Esophagus muscularis mucosa (tissue), 4 donors: ENCODE measurements at regions not wholly inside any gene's neighbourhood (a gene's known extent, or its start where the extent isn't known, plus 50 kb on each side); places are given as distances from the start of the nearest gene placed in this dataset.

ENCODE experiments used
- DNase-seq: peaks from one replicate; pipeline ENCODE4 v3.0.0-alpha.2; 2017; ENCODE audit errors: extremely low spot score
- H3K27ac ChIP-seq, 4 donors: fragments of 200-600 bp; sonication (generic); replicated peaks in 1 of 4; 1 replicate in 3 of 4; 2 replicates in 1 of 4; pipeline ENCODE4 v1.5.1; 2016 to 2019; ENCODE audit warnings: mild to moderate bottlenecking in 1 of 4
- H3K27me3 ChIP-seq, 4 donors: fragments of 200-600 bp; sonication (generic); one replicate each; pipeline versions ENCODE4 v1.5.1 to v1.6.0; 2016 to 2019
- H3K36me3 ChIP-seq, 4 donors: fragments of 200-600 bp; sonication (generic); one replicate each; pipeline ENCODE4 v1.5.1; 2016 to 2019
- H3K4me1 ChIP-seq, 4 donors: fragments of 200-600 bp; sonication (generic); one replicate each; pipeline ENCODE4 v1.5.1; 2016 to 2019
- H3K4me3 ChIP-seq, 4 donors: fragments of 200-600 bp; sonication (generic); 1 replicate in 2 of 4; 2 replicates in 2 of 4; pipeline ENCODE4 v1.5.1; 2016 to 2019; ENCODE audit warnings: mild to moderate bottlenecking in 4 of 4, moderate library complexity in 1 of 4
- H3K9me3 ChIP-seq, 4 donors: fragments of 200-600 bp; sonication (generic); 1 replicate in 3 of 4; 2 replicates in 1 of 4; pipeline ENCODE4 v1.5.1; 2016 to 2019
- EP300 ChIP-seq: sonication (generic); formaldehyde crosslinking; IDR thresholded peaks from one replicate; pipeline ENCODE4 v1.6.1; 2017; ENCODE audit warnings: antibody characterized with exemption
- POLR2A ChIP-seq: fragments of 450-650 bp; IDR thresholded peaks from one replicate; pipeline ENCODE4 v1.6.1; 2017; ENCODE audit warnings: antibody characterized with exemption, moderate library complexity, mild to moderate bottlenecking, low read depth
- POLR2AphosphoS5 ChIP-seq, 2 donors: sonication (generic); formaldehyde crosslinking; IDR thresholded peaks; one replicate each; pipeline ENCODE4 v1.6.1; 2017; ENCODE audit warnings: antibody characterized with exemption in 2 of 2
- WGBS: methylation state at CpG from one replicate; pipeline ENCODE4 v1.1.5; 2018; 5-methylcytosine and 5-hydroxymethylcytosine counted together
- intact Hi-C: fragments of 100-400 bp; cut with DNase I; formaldehyde crosslinking; loops from one replicate; pipeline ENCODE4 v1.15.1; 2023
- TF ChIP-seq, protein P1 (sequence below), 3 experiments: fragments of 200-600 bp in 2 of 3; fragments of 450-650 bp in 1 of 3; sonication (generic) in 2 of 3; IDR thresholded peaks; one replicate each; pipeline ENCODE4 v1.5.1; 2017 to 2019; ENCODE audit warnings: antibody characterized with exemption in 3 of 3, mild to moderate bottlenecking in 2 of 3, moderate library complexity in 1 of 3

DNA sequence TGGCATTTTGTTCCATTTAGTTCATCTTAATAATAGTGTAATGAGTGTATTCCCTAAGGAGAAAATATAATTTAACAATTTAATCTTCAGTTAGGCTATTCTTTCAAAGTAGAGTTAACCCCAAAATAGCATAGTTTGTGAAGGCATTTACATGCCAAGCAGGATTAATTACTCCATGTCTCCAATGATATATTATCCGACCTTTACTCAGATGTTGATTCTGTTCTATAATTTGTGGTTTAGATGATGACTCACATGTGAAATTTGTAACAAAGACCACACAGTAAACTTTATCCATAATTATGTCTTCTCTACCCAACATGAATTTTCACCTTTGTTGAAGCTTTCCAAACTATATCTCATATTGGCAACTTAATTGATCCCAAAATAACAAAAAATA is 2065.2 kb downstream of the MRPL39 start:
- WGBS, result 85% methylated on average over 1 of the region's 1 CpG
- H3K4me3 ChIP-seq, result no peak overlapping the region
- intact Hi-C loops, result no loop called here
- no peak overlapping the region for H3K27ac ChIP-seq
- no peak for TF ChIP-seq POLR2AphosphoS5 (IDR thresholded peaks at IDR 0.05)
- TF ChIP-seq, protein P1, sequence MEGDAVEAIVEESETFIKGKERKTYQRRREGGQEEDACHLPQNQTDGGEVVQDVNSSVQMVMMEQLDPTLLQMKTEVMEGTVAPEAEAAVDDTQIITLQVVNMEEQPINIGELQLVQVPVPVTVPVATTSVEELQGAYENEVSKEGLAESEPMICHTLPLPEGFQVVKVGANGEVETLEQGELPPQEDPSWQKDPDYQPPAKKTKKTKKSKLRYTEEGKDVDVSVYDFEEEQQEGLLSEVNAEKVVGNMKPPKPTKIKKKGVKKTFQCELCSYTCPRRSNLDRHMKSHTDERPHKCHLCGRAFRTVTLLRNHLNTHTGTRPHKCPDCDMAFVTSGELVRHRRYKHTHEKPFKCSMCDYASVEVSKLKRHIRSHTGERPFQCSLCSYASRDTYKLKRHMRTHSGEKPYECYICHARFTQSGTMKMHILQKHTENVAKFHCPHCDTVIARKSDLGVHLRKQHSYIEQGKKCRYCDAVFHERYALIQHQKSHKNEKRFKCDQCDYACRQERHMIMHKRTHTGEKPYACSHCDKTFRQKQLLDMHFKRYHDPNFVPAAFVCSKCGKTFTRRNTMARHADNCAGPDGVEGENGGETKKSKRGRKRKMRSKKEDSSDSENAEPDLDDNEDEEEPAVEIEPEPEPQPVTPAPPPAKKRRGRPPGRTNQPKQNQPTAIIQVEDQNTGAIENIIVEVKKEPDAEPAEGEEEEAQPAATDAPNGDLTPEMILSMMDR (IDR thresholded peaks at IDR 0.05), result no peak
- TF ChIP-seq EP300, result no peak
- TF ChIP-seq POLR2A, result no peak
- no peaks in the 10 kb centered on the region for H3K4me1 ChIP-seq
- no peaks in the 10 kb centered on the region for H3K27me3 ChIP-seq
- H3K9me3 ChIP-seq, result no peaks in the 10 kb centered on the region
- no peak for DNase-seq
- H3K36me3 ChIP-seq, result no peaks in the 10 kb centered on the region

DNA sequence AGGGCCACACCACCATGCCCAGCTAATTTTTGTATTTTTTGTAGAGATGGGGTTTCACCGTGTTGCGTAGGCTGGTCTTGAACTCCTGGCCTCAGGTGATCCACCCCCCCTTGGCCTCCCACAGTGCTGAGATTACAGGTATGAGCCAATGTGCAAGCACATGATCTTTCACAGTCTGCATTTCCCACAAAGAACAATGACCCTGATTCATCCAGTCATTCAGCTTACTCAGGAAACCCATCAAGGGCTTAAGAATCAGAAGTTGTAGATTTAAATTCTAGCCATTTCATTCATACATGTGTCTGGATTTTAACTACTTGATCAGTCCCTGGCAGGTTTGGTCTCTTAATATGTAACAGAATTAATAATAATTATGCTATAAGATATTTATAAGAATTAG is 2065.7 kb downstream of the MRPL39 start:
- Histone ChIP-seq H3K4me3 (no peak overlapping the region), H3K27ac (no peak overlapping the region)
- WGBS, result 87% methylated on average over 2 of the region's 2 CpGs

DNA sequence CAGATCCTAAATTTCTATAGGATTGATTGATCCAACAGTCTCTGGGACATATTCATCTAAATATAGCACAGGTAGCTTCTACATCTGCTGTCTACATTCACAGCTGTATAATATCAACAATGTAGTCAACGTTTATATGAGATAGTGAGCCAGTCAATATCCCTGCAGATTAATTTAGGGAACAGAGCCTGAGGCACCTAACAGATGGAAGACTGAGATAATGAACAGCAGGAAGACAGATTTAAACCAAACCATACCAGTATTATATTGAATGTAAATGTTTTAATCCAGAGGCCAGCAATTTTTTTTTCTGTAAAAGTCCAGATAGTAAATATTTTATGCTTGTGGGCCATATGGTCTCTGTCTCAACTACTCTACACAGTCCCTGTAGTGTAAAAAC is 2072.4 kb downstream of the MRPL39 start:
- TF ChIP-seq POLR2A (no peak), POLR2AphosphoS5 (IDR thresholded peaks at IDR 0.05) (no peak), EP300 (no peak)
- TF ChIP-seq, protein P1 (IDR thresholded peaks at IDR 0.05), result no peak
- Histone ChIP-seq H3K27ac (no peak overlapping the region), H3K9me3 (no peaks in the 10 kb centered on the region), H3K4me1 (no peaks in the 10 kb centered on the region), H3K36me3 (no peaks in the 10 kb centered on the region), H3K4me3 (no peak overlapping the region), H3K27me3 (no peaks in the 10 kb centered on the region)
- intact Hi-C loops, result no loop called here
- WGBS, result 3% methylated on average over 1 of the region's 1 CpG
- no peak for DNase-seq

More for the DNA sequence above, 2065.7 kb downstream of the MRPL39 start:
- TF ChIP-seq, protein P1 (IDR thresholded peaks at IDR 0.05), result no peak
- no peak for TF ChIP-seq POLR2A
- TF ChIP-seq POLR2AphosphoS5 (IDR thresholded peaks at IDR 0.05), result no peak
- no peak for TF ChIP-seq EP300
- no peaks in the 10 kb centered on the region for H3K4me1 ChIP-seq
- no peaks in the 10 kb centered on the region for H3K27me3 ChIP-seq
- intact Hi-C loops, result no loop called here
- H3K36me3 ChIP-seq, result no peaks in the 10 kb centered on the region
- H3K9me3 ChIP-seq, result no peaks in the 10 kb centered on the region
- no peak for DNase-seq

DNA sequence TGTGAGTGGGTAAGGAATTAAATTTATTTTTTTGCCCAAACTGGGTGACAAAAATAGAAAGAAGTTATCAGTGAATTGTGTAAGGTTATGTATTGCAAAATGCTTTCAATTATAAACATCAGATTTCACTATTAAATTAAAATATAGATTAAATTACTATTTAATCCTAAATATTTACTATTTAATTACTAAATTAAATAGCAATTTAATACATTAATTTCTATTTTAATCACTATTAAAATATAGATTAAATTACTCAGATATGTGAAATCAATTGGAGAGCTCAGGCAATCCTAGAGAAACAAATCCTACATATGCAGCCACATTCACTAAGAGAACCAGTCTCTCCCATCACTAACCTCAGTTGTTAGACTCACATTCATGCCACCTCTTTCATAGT is 2075.8 kb downstream of the MRPL39 start:
- H3K27ac ChIP-seq, result no peak overlapping the region
- TF ChIP-seq EP300 (no peak), POLR2A (no peak), POLR2AphosphoS5 (IDR thresholded peaks at IDR 0.05) (no peak)
- TF ChIP-seq, protein P1 (IDR thresholded peaks at IDR 0.05), result no peak
- no peaks in the 10 kb centered on the region for H3K4me1 ChIP-seq
- DNase-seq, result no peak
- H3K4me3 ChIP-seq, result no peak overlapping the region
- no peaks in the 10 kb centered on the region for H3K9me3 ChIP-seq
- no peaks in the 10 kb centered on the region for H3K36me3 ChIP-seq
- intact Hi-C loops, result no loop called here
- H3K27me3 ChIP-seq, result no peaks in the 10 kb centered on the region

DNA sequence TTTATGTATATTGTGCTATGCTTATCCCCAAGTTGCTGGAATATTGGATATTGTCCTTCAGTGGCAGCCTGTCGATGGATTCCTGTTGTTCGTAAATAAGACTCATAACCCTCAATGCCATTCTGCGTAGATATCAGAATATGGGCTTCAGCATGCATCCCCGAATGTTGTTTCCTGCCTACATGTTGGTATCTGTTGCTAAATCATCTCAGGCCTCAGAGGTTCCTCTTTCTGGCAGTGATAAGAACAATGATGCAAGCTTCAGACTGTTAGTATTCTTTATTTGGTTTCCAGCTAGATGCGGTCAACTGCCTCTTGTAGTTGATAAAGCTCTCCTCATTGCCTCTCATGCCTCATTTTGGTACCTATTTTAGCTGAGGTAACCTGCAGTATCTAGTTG is 2082.6 kb downstream of the MRPL39 start:
- no peak for TF ChIP-seq EP300
- no peak for TF ChIP-seq POLR2AphosphoS5 (IDR thresholded peaks at IDR 0.05)
- TF ChIP-seq POLR2A, result no peak
- TF ChIP-seq, protein P1 (IDR thresholded peaks at IDR 0.05), result no peak
- 82% methylated on average over 5 of the region's 5 CpGs for WGBS
- Histone ChIP-seq H3K4me1 (no peaks in the 10 kb centered on the region), H3K27me3 (no peaks in the 10 kb centered on the region), H3K36me3 (no peaks in the 10 kb centered on the region), H3K9me3 (no peaks in the 10 kb centered on the region), H3K27ac (no peak overlapping the region), H3K4me3 (no peak overlapping the region)
- intact Hi-C loops, result no loop called here
- no peak for DNase-seq
